HG03565 (cell line): ENCODE measurements at regions not wholly inside any gene's neighbourhood (a gene's known extent, or its start where the extent isn't known, plus 50 kb on each side); places are given as distances from the start of the nearest gene placed in this dataset.
"Not testable (repeated sequence)": the region's sequence is repeated elsewhere in the genome, so short reads cannot be mapped to it uniquely, and the experiment has no call there.

Experiments
- ATAC-seq: cut with Tn5 transposase; IDR thresholded peaks from one replicate; pipeline ENCODE4 v1.9.1; 2021; ENCODE audit warnings: mild to moderate bottlenecking, moderate library complexity; ENCODE audit not compliant: unreplicated experiment

DNA sequence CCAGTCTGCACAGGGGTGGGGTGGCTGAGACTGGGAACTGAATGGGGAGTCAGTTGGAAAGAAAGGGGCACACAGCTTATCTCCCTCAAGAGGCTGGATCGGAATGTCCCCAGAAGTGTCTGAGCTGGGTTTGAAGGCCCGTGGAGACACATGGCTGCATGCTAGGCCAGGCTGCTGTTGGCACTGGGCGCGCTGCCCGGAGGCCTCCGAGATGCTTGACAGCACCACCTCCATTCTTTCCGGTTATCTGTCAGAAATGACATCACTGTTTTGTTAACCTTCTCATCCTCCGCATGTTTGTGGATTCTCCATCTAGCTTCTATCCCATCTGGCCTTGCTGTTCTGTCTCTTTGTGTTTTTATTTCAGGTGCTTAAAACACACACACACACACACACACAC is 85.5 kb downstream of the APIP start:
- ATAC-seq, result no peak

DNA sequence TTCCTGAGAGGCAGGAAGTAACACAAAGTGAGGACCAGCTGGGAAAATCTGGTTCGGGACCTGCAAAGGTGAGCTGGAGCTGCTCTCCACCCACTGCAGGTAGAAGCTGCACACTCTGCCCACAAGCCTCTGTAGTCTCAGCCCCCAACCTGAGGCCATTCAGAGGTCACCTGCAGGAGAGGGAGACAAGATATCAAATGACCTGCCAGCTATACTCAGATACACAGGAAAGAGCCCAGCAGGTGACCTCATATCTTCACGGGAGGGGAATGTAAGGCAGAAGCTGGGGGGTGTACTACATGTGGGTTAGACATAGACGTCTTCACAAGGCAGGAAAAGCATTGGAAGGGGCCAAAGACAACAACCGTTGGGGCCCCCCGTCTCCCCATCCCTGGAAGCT is 86.1 kb downstream of the APIP start:
- no peak for ATAC-seq

DNA sequence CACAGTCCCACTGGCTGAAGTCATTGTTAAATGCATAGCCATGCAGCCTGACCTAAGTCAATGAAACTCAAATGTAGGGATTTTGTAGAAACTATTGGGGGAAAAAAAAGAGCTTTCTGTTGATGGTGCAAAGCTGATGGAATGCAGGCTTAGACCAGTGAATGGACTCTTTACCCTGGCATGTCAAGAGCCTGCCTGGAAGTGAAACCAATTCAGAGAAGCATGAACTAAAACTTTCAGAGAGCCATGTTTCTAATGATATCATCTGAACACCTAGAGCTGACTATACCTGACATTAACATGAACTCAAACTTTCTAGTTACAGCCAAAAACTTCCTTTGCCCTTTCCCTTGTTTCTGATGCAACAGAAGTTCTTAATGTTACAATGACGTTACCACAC is 89.0 kb downstream of the APIP start:
- ATAC-seq, result peak; percentile 48

- no peak for ATAC-seq
Observed at GRCh38 chr11:34826384-34826726, 89.8 kb downstream of the APIP start.

GRCh38 chr11:34825670-34826383 is 90.4 kb downstream of the APIP start:
- ATAC-seq, result no peak

- ATAC-seq, result no peak
Observed at GRCh38 chr11:34825315-34825669, 90.9 kb downstream of the APIP start.

DNA sequence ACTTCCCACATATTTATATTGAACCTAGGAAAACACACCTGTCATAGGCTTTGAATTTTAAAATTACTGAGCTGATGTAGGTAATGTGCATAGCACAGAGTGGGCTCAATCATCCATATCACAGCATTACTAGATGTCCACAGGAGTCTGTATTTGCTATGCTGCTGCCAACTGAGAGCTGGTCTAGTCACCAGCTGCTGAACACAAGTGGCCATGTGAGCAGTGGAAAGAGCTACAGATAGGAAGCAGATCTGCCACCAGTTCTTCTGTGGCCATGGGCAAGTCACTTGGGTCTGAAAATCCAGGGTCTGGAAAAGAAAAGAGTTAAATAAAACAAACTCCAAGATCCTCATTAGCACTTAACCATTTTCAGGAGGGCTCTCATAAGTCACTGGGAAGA is 91.8 kb downstream of the APIP start:
- ATAC-seq, result no peak

GRCh38 chr11:34823639-34824038 is 92.5 kb downstream of the APIP start:
- no peak for ATAC-seq

DNA sequence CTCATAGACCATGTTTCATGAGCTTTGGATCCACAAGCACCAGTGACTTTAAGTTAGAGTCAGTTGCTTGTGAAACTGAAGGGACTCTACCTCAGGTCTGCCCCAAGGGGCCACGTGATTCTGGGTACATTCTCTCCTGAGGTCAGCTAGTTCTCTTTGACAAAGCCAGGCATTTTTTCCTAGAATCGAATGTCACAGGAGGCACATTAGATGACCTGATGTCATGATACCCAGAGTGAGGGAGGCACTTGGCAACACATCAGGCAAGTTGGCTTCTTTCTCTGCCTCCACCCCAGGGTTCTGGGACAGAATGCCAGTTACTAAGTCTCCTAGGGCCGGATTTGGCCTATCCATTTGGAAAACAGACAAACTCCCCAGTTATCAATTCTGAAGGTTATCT is 93.0 kb downstream of the APIP start:
- no peak for ATAC-seq

DNA sequence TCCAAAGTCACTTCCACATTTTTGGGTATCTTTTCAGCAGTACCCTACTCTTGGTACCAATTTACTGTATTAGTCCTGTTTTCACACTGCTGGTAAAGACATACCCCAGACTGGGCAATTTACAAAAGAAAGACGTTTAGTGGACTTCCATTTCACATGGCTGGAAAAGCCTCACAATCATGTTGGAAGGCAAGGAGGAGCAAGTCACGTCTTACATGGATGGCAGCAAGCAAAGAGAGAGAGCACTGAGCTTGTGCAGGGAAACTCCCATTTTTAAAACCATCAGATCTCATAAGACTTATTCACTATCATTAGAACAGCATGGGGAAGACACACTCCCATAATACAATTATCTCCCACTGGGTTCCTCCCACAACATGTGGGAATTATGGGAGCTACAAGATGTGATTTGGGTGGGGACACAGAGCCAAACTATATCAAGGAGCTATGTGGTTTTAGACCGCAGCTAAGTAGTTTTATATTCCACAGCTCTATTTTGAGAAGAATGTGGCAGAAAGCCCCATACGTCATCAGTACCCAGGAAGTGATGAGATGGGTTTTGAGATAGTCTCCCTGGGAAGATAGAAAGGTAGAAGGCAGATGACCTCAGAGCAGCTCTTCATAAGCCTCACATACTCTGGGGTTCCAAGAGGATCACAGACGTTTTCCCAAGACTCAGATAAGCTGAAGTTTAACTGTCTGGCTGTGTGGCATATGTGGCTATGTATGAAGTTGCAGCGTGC is 96.3 kb downstream of the APIP start:
- ATAC-seq, result no peak

- not testable (repeated sequence) for ATAC-seq
Observed at GRCh38 chr11:34817812-34818211, 98.4 kb downstream of the APIP start.

DNA sequence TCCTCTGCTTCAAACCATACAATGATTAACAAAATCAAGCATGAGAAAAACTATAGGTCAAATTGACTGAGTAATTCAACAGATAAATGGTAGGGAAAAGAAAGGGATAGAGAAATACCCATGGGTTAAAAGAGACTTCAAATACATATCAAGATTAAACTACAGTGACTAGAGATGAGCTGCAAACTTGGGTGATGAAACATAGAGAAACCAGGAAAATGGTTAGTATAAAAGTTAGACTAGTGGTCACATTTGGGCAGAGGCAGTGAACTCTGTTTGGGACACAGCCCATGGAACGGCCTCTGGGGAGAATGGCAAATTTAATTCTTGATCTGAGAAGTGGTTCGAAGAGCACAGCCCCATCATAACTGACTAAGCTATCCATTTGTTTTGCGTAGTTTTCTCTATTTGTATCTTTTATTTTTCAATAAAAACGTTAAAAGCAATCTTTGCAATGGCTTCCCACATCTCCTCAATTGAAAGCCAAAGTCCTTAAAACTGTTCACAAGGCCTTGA is 99.4 kb downstream of the APIP start:
- no peak for ATAC-seq

DNA sequence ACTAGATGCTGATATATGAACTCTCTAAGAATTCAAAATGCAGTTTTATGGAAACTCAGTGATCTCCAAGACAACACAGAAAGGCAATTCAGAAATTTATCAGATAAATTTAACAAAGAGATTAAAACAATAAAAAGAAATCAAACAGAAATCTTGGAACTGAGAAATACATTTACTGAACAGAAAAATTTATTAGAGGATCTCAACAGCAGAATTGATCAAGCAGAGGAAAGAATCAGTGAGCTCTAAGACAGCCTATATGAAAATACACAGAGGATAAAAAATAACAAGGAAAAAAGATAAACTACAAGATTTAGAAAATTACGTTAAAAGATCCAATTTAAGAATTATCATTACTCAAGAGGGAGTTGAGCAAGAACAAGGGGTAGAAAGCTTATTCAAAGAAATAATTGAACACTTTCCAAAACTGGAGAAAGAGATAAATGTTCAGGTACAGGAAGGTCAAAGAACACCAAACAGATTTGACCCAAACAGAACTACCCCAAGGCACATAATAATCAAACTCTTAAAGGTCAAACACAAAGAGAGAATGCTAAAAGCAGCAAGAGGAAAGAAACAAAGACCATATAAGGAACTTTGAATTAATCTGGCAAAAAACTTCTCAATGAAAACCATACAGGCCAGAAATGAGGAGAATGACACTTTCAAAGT is 103.1 kb downstream of the APIP start:
- ATAC-seq, result no peak

GRCh38 chr11:34811858-34812257 is 104.3 kb downstream of the APIP start:
- no peak for ATAC-seq

GRCh38 chr11:34810107-34810562 is 106.0 kb downstream of the APIP start:
- ATAC-seq, result no peak

DNA sequence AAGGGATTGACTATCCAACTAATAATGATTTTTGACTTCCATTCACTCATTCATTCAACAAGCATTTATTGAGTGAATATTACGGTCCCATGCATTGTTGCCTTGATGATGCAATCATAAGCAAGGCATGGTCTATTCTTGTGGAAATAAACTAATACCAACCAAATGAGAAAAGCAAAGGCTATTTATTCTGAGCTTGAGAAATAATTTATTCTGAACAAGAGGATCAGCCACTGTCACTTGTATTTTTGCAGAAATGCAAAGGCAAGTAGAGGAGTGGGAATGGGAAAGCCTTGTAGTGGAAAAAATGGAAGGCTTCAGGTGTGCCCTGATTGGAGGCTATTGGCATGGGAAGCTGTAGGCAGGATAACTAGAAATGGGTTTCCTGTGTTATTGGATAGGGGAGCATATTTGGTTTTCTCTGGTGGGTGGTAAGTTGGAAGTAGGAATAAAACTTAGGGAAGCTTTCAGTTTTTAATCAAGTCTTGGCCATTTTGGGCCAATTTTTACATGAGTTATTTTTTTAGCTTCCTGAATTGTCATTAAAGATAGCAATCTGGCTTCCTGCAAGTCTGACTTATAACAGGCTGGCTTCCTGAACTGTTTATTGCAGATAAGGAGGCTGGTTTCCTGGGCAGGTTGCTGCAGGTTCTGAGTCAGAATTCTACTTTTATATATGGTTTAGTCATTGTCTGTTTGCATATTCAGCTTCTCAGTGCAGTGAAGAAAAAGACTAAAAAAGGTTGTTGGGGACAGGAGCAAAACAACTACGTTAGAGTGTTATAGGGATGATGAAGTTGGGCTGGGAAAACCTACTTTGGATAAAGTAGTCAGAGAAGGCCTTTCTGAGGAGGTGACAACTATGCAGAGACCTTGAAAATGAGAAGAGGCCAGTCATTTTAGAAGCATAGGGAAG is 106.7 kb downstream of the APIP start:
- no peak for ATAC-seq

DNA sequence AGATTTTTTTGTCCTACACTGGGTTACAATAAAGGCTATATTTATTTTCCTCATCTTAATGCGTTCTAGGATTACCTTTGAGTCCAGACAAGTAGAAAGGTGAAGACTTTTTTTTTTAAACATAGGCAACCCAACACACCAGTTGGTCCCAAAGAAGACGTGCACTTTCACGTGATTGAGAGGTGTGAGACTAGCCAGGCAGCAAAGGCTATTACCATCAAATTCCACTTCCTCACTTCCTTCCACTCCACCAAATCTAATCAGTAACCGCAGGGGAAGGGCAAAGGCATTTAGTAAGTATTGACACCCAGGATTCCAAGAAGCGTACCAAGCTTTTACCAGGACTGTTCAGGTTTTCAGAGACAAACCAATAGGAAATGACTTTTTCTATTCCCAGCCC is 109.3 kb downstream of the APIP start:
- no peak for ATAC-seq

DNA sequence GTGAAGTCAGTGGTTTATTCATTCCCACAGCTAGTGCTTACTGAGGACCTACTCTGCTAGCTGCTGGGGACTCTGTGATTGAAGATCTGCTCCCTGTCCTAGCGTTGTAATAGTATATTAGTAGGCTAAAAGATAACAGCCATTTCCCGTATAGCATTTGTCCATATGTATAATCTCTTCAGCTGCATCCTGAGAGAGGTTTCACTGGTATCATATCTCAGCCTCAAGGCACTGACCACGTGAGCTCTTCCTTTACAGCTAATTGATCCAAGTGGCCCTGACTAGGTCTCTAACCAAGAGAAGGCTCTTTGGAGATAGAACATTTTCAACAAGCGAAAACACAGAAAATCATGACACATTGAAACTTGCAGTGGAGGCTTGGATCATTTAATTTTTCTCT is 110.2 kb downstream of the APIP start:
- no peak for ATAC-seq

GRCh38 chr11:34799848-34800247 is 116.3 kb downstream of the APIP start:
- ATAC-seq, result no peak

- no peak for ATAC-seq
Observed at GRCh38 chr11:34798985-34799384, 117.2 kb downstream of the APIP start.

- ATAC-seq, result not testable (repeated sequence)
Observed at GRCh38 chr11:34797497-34797896, 118.7 kb downstream of the APIP start.
